A673 (cell line): ENCODE measurements at regions not wholly inside any gene's neighbourhood (a gene's known extent, or its start where the extent isn't known, plus 50 kb on each side); places are given as distances from the start of the nearest gene placed in this dataset.

Experiments
- BruUV-seq: library from RNA; stranded (reverse); fragments of 400-500 nt; replicated peaks from 2 replicates; lab custom pipeline; 2021; lab: Mats Ljungman, UMichigan
- CTCF ChIA-PET: fragments of 300-600 bp; sonication (Branson Sonifier 250); formaldehyde crosslinking; loops from one replicate; lab custom pipeline; 2022; ENCODE audit warnings: antibody characterized with exemption; lab: Charles Lee
- POLR2A ChIA-PET: fragments of 300-600 bp; sonication (Branson Sonifier 250); formaldehyde crosslinking; loops from one replicate; lab custom pipeline; 2022; ENCODE audit warnings: antibody characterized with exemption; ENCODE audit not compliant: low non-redundant PET; lab: Charles Lee
- DNase-seq: peaks from one replicate; pipeline ENCODE4 v3.0.0-alpha.2; 2015; ENCODE audit warnings: low spot score
- H3K27ac ChIP-seq: fragments of 200-600 bp; sonication (generic); 2 replicates; pipeline ENCODE4 v1.5.1; 2016; ENCODE audit warnings: mixed run types, low read depth, mild to moderate bottlenecking, mixed read lengths, antibody characterized with exemption, low read length; ENCODE audit not compliant: poor library complexity, severe bottlenecking
- H3K27me3 ChIP-seq: fragments of 200-600 bp; sonication (generic); replicated peaks from 2 replicates; pipeline ENCODE4 v1.6.1; 2017; ENCODE audit warnings: mixed run types, low read depth, mild to moderate bottlenecking, mixed read lengths, antibody characterized with exemption, low read length; ENCODE audit not compliant: insufficient read depth, poor library complexity
- H3K36me3 ChIP-seq: fragments of 200-600 bp; sonication (generic); 2 replicates; pipeline ENCODE4 v1.6.1; 2016; ENCODE audit warnings: mixed run types, mild to moderate bottlenecking, mixed read lengths, antibody characterized with exemption, low read length; ENCODE audit not compliant: insufficient read depth, poor library complexity, severe bottlenecking
- H3K4me1 ChIP-seq: fragments of 200-600 bp; sonication (generic); 2 replicates; pipeline ENCODE4 v1.6.1; 2017; ENCODE audit warnings: mixed run types, mild to moderate bottlenecking, mixed read lengths, antibody characterized with exemption, low read length; ENCODE audit not compliant: insufficient read depth, poor library complexity, severe bottlenecking
- H3K4me3 ChIP-seq: fragments of 200-600 bp; sonication (generic); 2 replicates; pipeline ENCODE4 v1.5.1; 2016; ENCODE audit warnings: low read depth, mixed run types, mild to moderate bottlenecking, mixed read lengths, low read length; ENCODE audit not compliant: poor library complexity, severe bottlenecking
- H3K9me3 ChIP-seq: fragments of 200-600 bp; sonication (generic); 2 replicates; pipeline ENCODE4 v1.6.1; 2016; ENCODE audit warnings: mixed run types, low read depth, mild to moderate bottlenecking, mixed read lengths, antibody characterized with exemption, low read length; ENCODE audit not compliant: poor library complexity, severe bottlenecking
- EZH2 ChIP-seq: fragments of 200-600 bp; sonication (generic); IDR thresholded peaks from 2 replicates; pipeline ENCODE4 v1.6.1; 2017; ENCODE audit warnings: borderline replicate concordance, low read depth, mild to moderate bottlenecking, mixed read lengths, antibody characterized with exemption, low read length; ENCODE audit not compliant: poor library complexity, severe bottlenecking
- intact Hi-C: fragments of 100-400 bp; cut with micrococcal nuclease; formaldehyde crosslinking; loops from one replicate; pipeline ENCODE4 v1.10.0; 2022; ENCODE audit not compliant: unreplicated experiment
- TF ChIP-seq, protein P1 (sequence below): fragments of 300-800, 200-600 bp; sonication (generic); conservative IDR thresholded peaks from 2 replicates; pipeline ENCODE4 v1.5.1; 2017; ENCODE audit warnings: low read depth, mild to moderate bottlenecking, antibody characterized with exemption, low read length, moderate library complexity, mixed read lengths

DNA sequence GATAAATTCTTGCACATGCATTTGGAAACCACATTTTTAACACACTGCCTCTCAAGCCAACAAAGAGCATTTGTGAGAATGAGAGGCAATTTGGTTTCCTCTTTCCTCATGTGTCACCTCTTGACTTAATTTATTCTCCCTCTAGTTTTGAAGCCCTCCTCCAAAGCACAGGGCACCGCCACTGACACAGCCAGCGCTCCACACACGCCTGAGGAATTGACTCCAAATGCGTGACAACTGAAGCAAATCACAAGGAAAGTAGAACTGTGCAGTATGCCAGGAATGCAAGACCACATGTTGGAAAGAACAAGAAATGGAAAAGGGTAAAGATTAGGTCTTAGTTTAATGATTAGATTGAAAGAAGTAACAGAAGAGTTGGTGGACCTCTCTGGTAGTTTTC lies 173.3 kb downstream of the LSM5 start:
- POLR2A ChIA-PET: no interaction called here
- TF ChIP-seq, protein P1, sequence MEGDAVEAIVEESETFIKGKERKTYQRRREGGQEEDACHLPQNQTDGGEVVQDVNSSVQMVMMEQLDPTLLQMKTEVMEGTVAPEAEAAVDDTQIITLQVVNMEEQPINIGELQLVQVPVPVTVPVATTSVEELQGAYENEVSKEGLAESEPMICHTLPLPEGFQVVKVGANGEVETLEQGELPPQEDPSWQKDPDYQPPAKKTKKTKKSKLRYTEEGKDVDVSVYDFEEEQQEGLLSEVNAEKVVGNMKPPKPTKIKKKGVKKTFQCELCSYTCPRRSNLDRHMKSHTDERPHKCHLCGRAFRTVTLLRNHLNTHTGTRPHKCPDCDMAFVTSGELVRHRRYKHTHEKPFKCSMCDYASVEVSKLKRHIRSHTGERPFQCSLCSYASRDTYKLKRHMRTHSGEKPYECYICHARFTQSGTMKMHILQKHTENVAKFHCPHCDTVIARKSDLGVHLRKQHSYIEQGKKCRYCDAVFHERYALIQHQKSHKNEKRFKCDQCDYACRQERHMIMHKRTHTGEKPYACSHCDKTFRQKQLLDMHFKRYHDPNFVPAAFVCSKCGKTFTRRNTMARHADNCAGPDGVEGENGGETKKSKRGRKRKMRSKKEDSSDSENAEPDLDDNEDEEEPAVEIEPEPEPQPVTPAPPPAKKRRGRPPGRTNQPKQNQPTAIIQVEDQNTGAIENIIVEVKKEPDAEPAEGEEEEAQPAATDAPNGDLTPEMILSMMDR: no peak
- no peak for TF ChIP-seq EZH2
- Histone ChIP-seq H3K27ac (no peak overlapping the region), H3K4me3 (no peak overlapping the region), H3K9me3 (no peaks in the 10 kb centered on the region), H3K4me1 (no peaks in the 10 kb centered on the region), H3K27me3 (peaks cover 61% of the 10 kb centered on the region), H3K36me3 (no peaks in the 10 kb centered on the region)
- CTCF ChIA-PET: no interaction called here
- no TSS peak for BruUV-seq
- DNase-seq: no peak
- intact Hi-C loops: no loop called here

DNA sequence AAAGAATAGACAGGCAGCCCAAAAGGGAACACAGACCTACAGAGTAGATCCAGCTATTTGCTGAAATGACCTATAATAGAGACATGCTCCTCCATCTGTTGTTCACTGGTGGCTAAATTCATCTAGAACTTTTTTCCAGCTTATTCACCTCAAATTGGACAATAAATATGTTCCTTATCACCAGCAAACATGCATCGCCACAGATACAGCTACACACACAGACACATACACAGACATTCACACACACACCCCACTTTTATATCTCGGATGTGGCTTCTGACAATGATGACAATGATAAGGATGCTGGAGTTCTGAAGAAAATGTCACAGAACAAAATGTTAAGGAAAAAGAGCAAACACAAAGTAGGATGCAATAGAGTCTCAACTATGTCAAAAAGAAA lies 175.4 kb downstream of the LSM5 start:
- intact Hi-C loops: no loop called here
- BruUV-seq: no TSS peak
- peaks cover 40% of the 10 kb centered on the region for H3K27me3 ChIP-seq
- no peak overlapping the region for H3K4me3 ChIP-seq
- ChIA-PET CTCF (no interaction called here), POLR2A (no interaction called here)
- TF ChIP-seq, protein P1: no peak
- TF ChIP-seq EZH2: no peak
- no peak overlapping the region for H3K27ac ChIP-seq
- H3K9me3 ChIP-seq: no peaks in the 10 kb centered on the region
- no peaks in the 10 kb centered on the region for H3K4me1 ChIP-seq
- no peaks in the 10 kb centered on the region for H3K36me3 ChIP-seq
- DNase-seq: no peak

DNA sequence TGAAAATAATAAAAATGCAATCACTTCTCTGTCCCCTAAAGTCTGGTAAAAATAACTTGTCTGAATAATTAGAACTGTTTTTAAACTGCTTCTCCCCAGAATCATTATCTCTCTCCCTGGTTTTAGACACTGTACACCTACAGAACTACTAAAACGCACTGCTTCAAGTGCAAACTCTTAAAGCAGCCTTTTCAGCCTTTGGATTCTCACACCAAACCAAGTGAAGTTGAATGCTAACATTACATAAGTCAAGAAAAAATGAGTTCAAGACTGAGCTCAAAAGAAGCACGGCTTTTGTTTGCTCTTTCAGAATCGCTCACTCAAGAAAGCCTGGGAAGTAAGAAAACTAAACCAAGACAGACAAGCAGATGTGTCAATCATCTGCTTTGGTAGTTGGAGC lies 188.8 kb downstream of the LSM5 start:
- DNase-seq: no peak
- Histone ChIP-seq H3K4me1 (no peaks in the 10 kb centered on the region), H3K4me3 (no peak overlapping the region), H3K27ac (no peak overlapping the region), H3K27me3 (peaks cover 84% of the 10 kb centered on the region), H3K9me3 (no peaks in the 10 kb centered on the region), H3K36me3 (no peaks in the 10 kb centered on the region)
- no TSS peak for BruUV-seq
- TF ChIP-seq, protein P1: no peak
- TF ChIP-seq EZH2: no peak
- POLR2A ChIA-PET: no interaction called here
- CTCF ChIA-PET: no interaction called here
- intact Hi-C loops: no loop called here
